Astrocyte (in vitro differentiated cells and primary cell): ENCODE measurements at regions not wholly inside any gene's neighbourhood (a gene's known extent, or its start where the extent isn't known, plus 50 kb on each side); places are given as distances from the start of the nearest gene placed in this dataset.
"Not testable (repeated sequence)": the region's sequence is repeated elsewhere in the genome, so short reads cannot be mapped to it uniquely, and the experiment has no call there.

ENCODE experiments used
- DNase-seq: peaks from one replicate; pipeline ENCODE4 v3.0.0-alpha.2; 2010; ENCODE audit warnings: low read depth
- FAIRE-seq: peaks from 2 replicates; lab custom pipeline; 2011; peaks lifted over from hg19 to GRCh38; lab: Jason Lieb, UNC
- H2AFZ ChIP-seq: 2 replicates; pipeline ENCODE4 v1.6.0; 2012; ENCODE audit warnings: low read depth, low read length, inconsistent platforms
- H3K27ac ChIP-seq: 2 replicates; pipeline ENCODE4 v1.5.1; 2011; ENCODE audit warnings: low read depth, low read length, inconsistent platforms
- H3K27me3 ChIP-seq: 2 replicates; pipeline ENCODE4 v1.6.0; 2011; ENCODE audit warnings: low read length, inconsistent platforms; ENCODE audit not compliant: insufficient read depth
- H3K36me3 ChIP-seq: 2 replicates; pipeline ENCODE4 v1.5.1; 2011; ENCODE audit warnings: low read length, inconsistent platforms; ENCODE audit not compliant: insufficient read depth
- H3K4me1 ChIP-seq: 2 replicates; pipeline ENCODE4 v1.5.1; 2011; ENCODE audit warnings: low read length, inconsistent platforms; ENCODE audit not compliant: insufficient read depth
- H3K4me2 ChIP-seq: 2 replicates; pipeline ENCODE4 v1.6.0; 2012; ENCODE audit warnings: low read length, inconsistent platforms
- H3K4me3 ChIP-seq: 2 replicates; pipeline ENCODE4 v1.5.1; 2011; ENCODE audit warnings: low read depth, mild to moderate bottlenecking, low read length, inconsistent platforms; ENCODE audit not compliant: insufficient read depth
- H3K79me2 ChIP-seq: 2 replicates; pipeline ENCODE4 v1.6.0; 2012; ENCODE audit warnings: mild to moderate bottlenecking, low read length, inconsistent platforms; ENCODE audit not compliant: insufficient read depth
- H3K9ac ChIP-seq: 2 replicates; pipeline ENCODE4 v1.6.0; 2012; ENCODE audit warnings: mild to moderate bottlenecking, low read length, inconsistent platforms
- H3K9me3 ChIP-seq: 2 replicates; pipeline ENCODE4 v1.5.1; 2012; ENCODE audit warnings: low read depth, mild to moderate bottlenecking, low read length, inconsistent platforms; ENCODE audit not compliant: insufficient read depth
- H4K20me1 ChIP-seq: 2 replicates; pipeline ENCODE4 v1.6.0; 2012; ENCODE audit warnings: low read length, inconsistent platforms; ENCODE audit not compliant: insufficient read depth
- H3K27ac Mint-ChIP-seq: one replicate; pipeline ENCODE4 v1.8.0; 2021; ENCODE audit warnings: mild to moderate bottlenecking, mixed read lengths; ENCODE audit not compliant: unreplicated experiment
- H3K27me3 Mint-ChIP-seq: one replicate; pipeline ENCODE4 v1.8.0; 2021; ENCODE audit warnings: low read depth, mixed read lengths; ENCODE audit not compliant: unreplicated experiment
- H3K36me3 Mint-ChIP-seq: one replicate; pipeline ENCODE4 v1.8.0; 2021; ENCODE audit warnings: low read depth, mixed read lengths; ENCODE audit not compliant: unreplicated experiment
- H3K4me1 Mint-ChIP-seq: one replicate; pipeline ENCODE4 v1.8.0; 2021; ENCODE audit warnings: low read depth, mixed read lengths; ENCODE audit not compliant: unreplicated experiment
- H3K4me3 Mint-ChIP-seq: one replicate; pipeline ENCODE4 v1.8.0; 2021; ENCODE audit warnings: mild to moderate bottlenecking, moderate library complexity, mixed read lengths; ENCODE audit not compliant: unreplicated experiment
- H3K9me3 Mint-ChIP-seq: one replicate; pipeline ENCODE4 v1.8.0; 2021; ENCODE audit warnings: mild to moderate bottlenecking, mixed read lengths; ENCODE audit not compliant: unreplicated experiment
- CTCF ChIP-seq: IDR thresholded peaks from 2 replicates; pipeline ENCODE4 v1.5.1; 2011; ENCODE audit warnings: low read depth, mild to moderate bottlenecking, inconsistent platforms, low read length, moderate library complexity; ENCODE audit not compliant: insufficient read depth
- EZH2 ChIP-seq: IDR thresholded peaks from 2 replicates; pipeline ENCODE4 v1.6.1; 2012; ENCODE audit warnings: mild to moderate bottlenecking, low read length, inconsistent platforms; ENCODE audit not compliant: insufficient read depth

- Histone ChIP-seq H3K9ac (no peak overlapping the region), H3K9me3 (peaks cover 3% of the 10 kb centered on the region), H3K36me3 (no peaks in the 10 kb centered on the region), H3K79me2 (no peaks in the 10 kb centered on the region), H4K20me1 (no peaks in the 10 kb centered on the region), H3K4me1 (no peaks in the 10 kb centered on the region), H3K27ac (no peak overlapping the region), H2AFZ (no peak overlapping the region), H3K4me2 (no peak overlapping the region), H3K27me3 (no peaks in the 10 kb centered on the region), H3K4me3 (no peak overlapping the region)
- FAIRE-seq (no peak), DNase-seq (no peak)
- H3K4me1 Mint-ChIP-seq: no peaks in the 10 kb centered on the region
- H3K36me3 Mint-ChIP-seq: no peaks in the 10 kb centered on the region
- peaks cover 2% of the 10 kb centered on the region for H3K27me3 Mint-ChIP-seq
- TF ChIP-seq EZH2: no peak
- no peak for TF ChIP-seq CTCF
- no peaks in the 10 kb centered on the region for H3K9me3 Mint-ChIP-seq
- H3K27ac Mint-ChIP-seq: no peak overlapping the region
- no peak overlapping the region for H3K4me3 Mint-ChIP-seq
Observed at GRCh38 chr2:125658583-125658982, 997.4 kb upstream of the GYPC start.

- not testable (repeated sequence) for H3K9me3 ChIP-seq, H3K79me2 ChIP-seq, H3K4me1 ChIP-seq, H4K20me1 ChIP-seq, H3K36me3 ChIP-seq, FAIRE-seq, H3K27me3 ChIP-seq, H3K4me3 Mint-ChIP-seq, H3K9ac ChIP-seq, H3K27me3 Mint-ChIP-seq, DNase-seq, H3K4me1 Mint-ChIP-seq, H3K27ac ChIP-seq, H2AFZ ChIP-seq, H3K9me3 Mint-ChIP-seq, H3K4me3 ChIP-seq, H3K4me2 ChIP-seq, H3K27ac Mint-ChIP-seq, H3K36me3 Mint-ChIP-seq
Observed at GRCh38 chr2:125660369-125660768, 995.6 kb upstream of the GYPC start.

GRCh38 chr2:125667630-125668029, 988.3 kb upstream of the GYPC start:
- Mint-ChIP-seq H3K4me1 (no peaks in the 10 kb centered on the region), H3K9me3 (no peaks in the 10 kb centered on the region)
- TF ChIP-seq CTCF (no peak), EZH2 (no peak)

More at GRCh38 chr2:125667630-125668029, 988.3 kb upstream of the GYPC start:
- Histone ChIP-seq H3K4me3 (no peak overlapping the region), H3K36me3 (no peaks in the 10 kb centered on the region), H3K27ac (no peak overlapping the region), H3K4me2 (no peak overlapping the region), H4K20me1 (no peaks in the 10 kb centered on the region), H3K27me3 (no peaks in the 10 kb centered on the region), H2AFZ (no peak overlapping the region), H3K4me1 (no peaks in the 10 kb centered on the region), H3K9me3 (no peaks in the 10 kb centered on the region), H3K79me2 (no peaks in the 10 kb centered on the region), H3K9ac (no peak overlapping the region)
- DNase-seq (no peak), FAIRE-seq (no peak)
- Mint-ChIP-seq H3K4me3 (no peak overlapping the region), H3K36me3 (no peaks in the 10 kb centered on the region), H3K27ac (no peak overlapping the region), H3K27me3 (no peaks in the 10 kb centered on the region)
